ENCODE measurements at regions not wholly inside any gene's neighbourhood (a gene's known extent, or its start where the extent isn't known, plus 50 kb on each side); places are given as distances from the start of the nearest gene placed in this dataset.
"Not testable (repeated sequence)": the region's sequence is repeated elsewhere in the genome, so short reads cannot be mapped to it uniquely, and the experiment has no call there.

DNA sequence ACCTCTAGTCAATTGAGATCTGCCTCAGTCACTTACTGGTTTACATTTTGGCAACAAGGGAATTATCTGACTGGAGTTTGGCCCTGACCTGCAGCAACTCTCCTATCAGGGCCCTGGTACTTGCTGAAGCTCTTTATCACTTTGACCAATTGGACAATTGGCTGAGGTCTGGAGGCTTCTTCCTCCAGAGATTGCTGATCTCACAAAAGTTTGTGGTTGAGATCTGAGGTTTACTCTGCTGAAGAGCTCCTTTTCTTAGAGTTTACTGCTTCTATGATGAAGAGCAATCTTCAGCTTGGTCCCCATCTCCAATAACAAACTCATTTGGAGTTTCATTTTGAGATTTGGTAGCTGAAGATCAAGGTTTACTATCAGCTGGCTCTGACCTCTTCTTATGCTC lies 276.9 kb upstream of the SGCG start:
- no peak overlapping the region for H3K4me3 ChIP-seq (ENCODE audit: low read depth, low read length, poor library complexity, severe bottlenecking)
- no peaks in the 10 kb centered on the region for H3K27me3 ChIP-seq (ENCODE audit: insufficient read depth, low read length)
- H2AFZ ChIP-seq (ENCODE audit: low read length) = no peak overlapping the region
- H3K79me2 ChIP-seq (ENCODE audit: insufficient read depth, low read length) = no peaks in the 10 kb centered on the region
- no peaks in the 10 kb centered on the region for H3K4me1 ChIP-seq (ENCODE audit: insufficient read depth, low read length, severe bottlenecking)
- no peaks in the 10 kb centered on the region for H4K20me1 ChIP-seq (ENCODE audit: insufficient read depth, low read length)
- H3K4me2 ChIP-seq (ENCODE audit: low read length) = no peak overlapping the region
- H3K36me3 ChIP-seq (ENCODE audit: insufficient read depth, low read length) = no peaks in the 10 kb centered on the region
- H3K27ac ChIP-seq (ENCODE audit: low read depth, low read length, poor library complexity, severe bottlenecking) = no peak overlapping the region
- no peak overlapping the region for H3K9ac ChIP-seq (ENCODE audit: low read length)
- H3K9me2 ChIP-seq (ENCODE audit: low read depth, low read length) = no peaks in the 10 kb centered on the region
- no peaks in the 10 kb centered on the region for H3F3A ChIP-seq (ENCODE audit: insufficient read depth, low read length)
- 0 out of 2 replicates have a peak, but pooled peaks cover 2% of the 10 kb centered on the region for H3K9me3 ChIP-seq (ENCODE audit: low read length)
- no peak for TF ChIP-seq EZH2 (IDR thresholded peaks at IDR 0.05; ENCODE audit: borderline replicate concordance, low read length)
- TF ChIP-seq, protein P1, sequence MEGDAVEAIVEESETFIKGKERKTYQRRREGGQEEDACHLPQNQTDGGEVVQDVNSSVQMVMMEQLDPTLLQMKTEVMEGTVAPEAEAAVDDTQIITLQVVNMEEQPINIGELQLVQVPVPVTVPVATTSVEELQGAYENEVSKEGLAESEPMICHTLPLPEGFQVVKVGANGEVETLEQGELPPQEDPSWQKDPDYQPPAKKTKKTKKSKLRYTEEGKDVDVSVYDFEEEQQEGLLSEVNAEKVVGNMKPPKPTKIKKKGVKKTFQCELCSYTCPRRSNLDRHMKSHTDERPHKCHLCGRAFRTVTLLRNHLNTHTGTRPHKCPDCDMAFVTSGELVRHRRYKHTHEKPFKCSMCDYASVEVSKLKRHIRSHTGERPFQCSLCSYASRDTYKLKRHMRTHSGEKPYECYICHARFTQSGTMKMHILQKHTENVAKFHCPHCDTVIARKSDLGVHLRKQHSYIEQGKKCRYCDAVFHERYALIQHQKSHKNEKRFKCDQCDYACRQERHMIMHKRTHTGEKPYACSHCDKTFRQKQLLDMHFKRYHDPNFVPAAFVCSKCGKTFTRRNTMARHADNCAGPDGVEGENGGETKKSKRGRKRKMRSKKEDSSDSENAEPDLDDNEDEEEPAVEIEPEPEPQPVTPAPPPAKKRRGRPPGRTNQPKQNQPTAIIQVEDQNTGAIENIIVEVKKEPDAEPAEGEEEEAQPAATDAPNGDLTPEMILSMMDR (IDR thresholded peaks at IDR 0.05; ENCODE audit: low read length) = no peak

DNA sequence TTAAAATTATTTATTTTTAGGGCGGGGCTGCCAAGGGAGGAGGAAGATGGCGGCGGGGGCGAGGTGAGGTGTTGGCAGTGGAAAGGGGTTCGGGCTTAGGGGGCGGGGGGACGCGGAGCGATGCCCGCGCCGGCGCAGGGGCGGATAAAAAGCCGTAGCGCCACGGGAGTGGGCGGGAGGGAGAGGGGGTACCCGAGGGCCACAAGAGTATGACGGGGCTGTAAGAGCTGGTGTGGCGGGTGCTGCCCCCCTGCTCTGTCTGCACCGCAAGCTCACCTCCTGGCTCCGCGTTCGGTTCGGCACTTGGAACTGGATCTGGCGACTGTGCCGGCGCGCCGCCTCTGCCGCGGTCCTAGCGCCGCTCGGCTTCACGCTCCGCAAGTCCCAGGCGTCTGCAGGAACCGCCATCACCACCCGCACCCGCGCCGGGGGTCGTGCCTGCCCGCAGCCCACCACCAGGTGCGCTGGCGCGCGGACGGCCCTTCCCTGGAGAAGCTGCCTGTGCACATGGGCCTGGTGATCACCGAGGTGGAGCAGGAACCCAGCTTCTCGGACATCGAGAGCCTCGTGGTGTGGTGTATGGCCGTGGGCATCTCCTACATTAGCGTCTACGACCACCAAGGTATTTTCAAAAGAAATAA lies 265.2 kb upstream of the SGCG start:
- Histone ChIP-seq H3K9ac (ENCODE audit: low read length) (no peak overlapping the region), H3K4me1 (ENCODE audit: insufficient read depth, low read length, severe bottlenecking) (no peaks in the 10 kb centered on the region), H3K36me3 (ENCODE audit: insufficient read depth, low read length) (no peaks in the 10 kb centered on the region), H2AFZ (ENCODE audit: low read length) (no peak overlapping the region), H3K9me3 (ENCODE audit: low read length) (no peaks in the 10 kb centered on the region), H3K79me2 (ENCODE audit: insufficient read depth, low read length) (no peaks in the 10 kb centered on the region), H3K9me2 (ENCODE audit: low read depth, low read length) (no peaks in the 10 kb centered on the region), H3K27me3 (ENCODE audit: insufficient read depth, low read length) (no peaks in the 10 kb centered on the region), H3K4me2 (ENCODE audit: low read length) (no peak overlapping the region), H4K20me1 (ENCODE audit: insufficient read depth, low read length) (no peaks in the 10 kb centered on the region), H3K4me3 (ENCODE audit: low read depth, low read length, poor library complexity, severe bottlenecking) (no peak overlapping the region), H3K27ac (ENCODE audit: low read depth, low read length, poor library complexity, severe bottlenecking) (no peak overlapping the region), H3F3A (ENCODE audit: insufficient read depth, low read length) (no peaks in the 10 kb centered on the region)
- TF ChIP-seq, protein P1 (IDR thresholded peaks at IDR 0.05; ENCODE audit: low read length) = no peak
- no peak for TF ChIP-seq EZH2 (IDR thresholded peaks at IDR 0.05; ENCODE audit: borderline replicate concordance, low read length)

DNA sequence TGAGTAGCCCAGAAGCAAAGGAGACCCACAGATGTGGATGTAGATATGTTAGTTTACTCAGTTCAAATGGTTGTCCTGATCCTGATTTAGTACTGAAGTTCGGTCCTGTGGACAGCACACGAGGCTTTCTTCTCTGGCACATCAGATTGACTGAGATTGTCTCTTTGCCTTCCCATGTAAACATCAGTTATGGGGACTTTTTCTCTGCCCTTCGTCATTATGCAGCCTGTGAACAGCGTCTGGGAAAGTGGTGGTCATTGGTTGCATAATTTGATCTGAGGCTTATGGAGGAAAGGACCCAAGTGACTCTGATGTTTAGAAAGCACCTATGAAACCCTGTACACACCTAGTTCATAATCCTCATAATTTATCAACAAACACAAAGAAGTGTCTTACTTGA lies 264.5 kb upstream of the SGCG start:
- H3K9ac ChIP-seq (ENCODE audit: low read length); H2AFZ ChIP-seq (ENCODE audit: low read length); H3K79me2 ChIP-seq (ENCODE audit: insufficient read depth, low read length); H3K9me2 ChIP-seq (ENCODE audit: low read depth, low read length); H3K36me3 ChIP-seq (ENCODE audit: insufficient read depth, low read length); H3K4me3 ChIP-seq (ENCODE audit: low read depth, low read length, poor library complexity, severe bottlenecking); H3K4me2 ChIP-seq (ENCODE audit: low read length); H3K27ac ChIP-seq (ENCODE audit: low read depth, low read length, poor library complexity, severe bottlenecking); H3K4me1 ChIP-seq (ENCODE audit: insufficient read depth, low read length, severe bottlenecking); H3F3A ChIP-seq (ENCODE audit: insufficient read depth, low read length); H3K27me3 ChIP-seq (ENCODE audit: insufficient read depth, low read length); H4K20me1 ChIP-seq (ENCODE audit: insufficient read depth, low read length); H3K9me3 ChIP-seq (ENCODE audit: low read length): not testable (repeated sequence)
